ENCODE measurements at regions not wholly inside any gene's neighbourhood (a gene's known extent, or its start where the extent isn't known, plus 50 kb on each side); places are given as distances from the start of the nearest gene placed in this dataset.

DNA sequence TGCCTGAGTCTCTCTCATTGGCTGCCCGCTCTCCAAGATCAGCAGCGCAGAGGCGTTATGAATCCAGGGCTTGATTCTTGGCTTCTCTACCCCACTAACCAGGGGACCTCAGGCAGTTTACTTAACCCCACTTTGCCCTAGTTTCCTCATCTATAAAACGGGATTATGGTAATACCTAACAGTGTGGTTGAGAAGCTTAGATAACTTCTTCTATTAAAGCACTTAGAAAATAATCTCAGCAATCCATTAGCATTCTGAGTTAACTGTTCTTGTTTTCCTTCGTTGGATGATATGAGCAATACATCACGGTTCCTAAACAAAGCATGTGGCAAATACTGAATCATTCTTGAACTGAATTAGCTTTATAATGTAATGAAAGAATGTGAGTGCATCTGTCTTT lies 116.3 kb upstream of the FKBP1C start:
- intact Hi-C loops (cut with DNase I), result no loop called here
- DNase-seq (no peak), ATAC-seq (no peak), FAIRE-seq (no peak)
- H3K36me3 ChIP-seq, result no peaks in the 10 kb centered on the region
- WGBS, 2 donors, result 61 to 75% methylated on average over 6 of the region's 6 CpGs
- H3K4me1 ChIP-seq, result no peaks in the 10 kb centered on the region
- TF ChIP-seq, protein P1, sequence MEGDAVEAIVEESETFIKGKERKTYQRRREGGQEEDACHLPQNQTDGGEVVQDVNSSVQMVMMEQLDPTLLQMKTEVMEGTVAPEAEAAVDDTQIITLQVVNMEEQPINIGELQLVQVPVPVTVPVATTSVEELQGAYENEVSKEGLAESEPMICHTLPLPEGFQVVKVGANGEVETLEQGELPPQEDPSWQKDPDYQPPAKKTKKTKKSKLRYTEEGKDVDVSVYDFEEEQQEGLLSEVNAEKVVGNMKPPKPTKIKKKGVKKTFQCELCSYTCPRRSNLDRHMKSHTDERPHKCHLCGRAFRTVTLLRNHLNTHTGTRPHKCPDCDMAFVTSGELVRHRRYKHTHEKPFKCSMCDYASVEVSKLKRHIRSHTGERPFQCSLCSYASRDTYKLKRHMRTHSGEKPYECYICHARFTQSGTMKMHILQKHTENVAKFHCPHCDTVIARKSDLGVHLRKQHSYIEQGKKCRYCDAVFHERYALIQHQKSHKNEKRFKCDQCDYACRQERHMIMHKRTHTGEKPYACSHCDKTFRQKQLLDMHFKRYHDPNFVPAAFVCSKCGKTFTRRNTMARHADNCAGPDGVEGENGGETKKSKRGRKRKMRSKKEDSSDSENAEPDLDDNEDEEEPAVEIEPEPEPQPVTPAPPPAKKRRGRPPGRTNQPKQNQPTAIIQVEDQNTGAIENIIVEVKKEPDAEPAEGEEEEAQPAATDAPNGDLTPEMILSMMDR (IDR thresholded peaks at IDR 0.05), result no peak
- no peak overlapping the region for H3K4me3 ChIP-seq
- no peaks in the 10 kb centered on the region for H3K9me3 ChIP-seq
- H3K27me3 ChIP-seq, result no peaks in the 10 kb centered on the region
- no peak overlapping the region for H3K27ac ChIP-seq

DNA sequence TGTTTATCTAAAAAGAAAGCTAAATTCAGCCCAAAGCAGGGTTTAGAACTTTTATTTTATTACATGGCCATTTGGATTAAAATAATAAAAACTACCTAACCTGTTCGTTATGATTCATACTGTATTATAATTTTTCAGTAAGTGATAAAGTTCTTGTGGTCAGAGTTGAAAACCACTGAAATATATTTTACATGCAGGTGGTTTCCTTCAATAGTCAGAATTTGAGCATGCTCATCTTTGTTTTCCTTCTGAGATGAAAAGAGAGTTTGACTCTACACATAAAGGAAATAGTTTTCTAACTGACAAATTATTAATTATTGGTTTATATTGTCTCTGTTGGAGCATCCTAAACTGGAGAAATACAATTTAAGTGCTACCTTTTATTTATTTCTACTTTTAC lies 114.0 kb upstream of the FKBP1C start:
- 0% methylated on average over 1 of the region's 1 CpG for WGBS, 2 donors
- no peaks in the 10 kb centered on the region for H3K27me3 ChIP-seq
- DNase-seq, result no peak
- no peaks in the 10 kb centered on the region for H3K9me3 ChIP-seq
- H3K27ac ChIP-seq, result no peak overlapping the region
- no peak for ATAC-seq
- TF ChIP-seq, protein P1 (IDR thresholded peaks at IDR 0.05), result no peak
- H3K36me3 ChIP-seq, result no peaks in the 10 kb centered on the region
- H3K4me1 ChIP-seq, result no peaks in the 10 kb centered on the region
- no peak overlapping the region for H3K4me3 ChIP-seq
- FAIRE-seq, result no peak
- intact Hi-C loops (cut with DNase I), result no loop called here

DNA sequence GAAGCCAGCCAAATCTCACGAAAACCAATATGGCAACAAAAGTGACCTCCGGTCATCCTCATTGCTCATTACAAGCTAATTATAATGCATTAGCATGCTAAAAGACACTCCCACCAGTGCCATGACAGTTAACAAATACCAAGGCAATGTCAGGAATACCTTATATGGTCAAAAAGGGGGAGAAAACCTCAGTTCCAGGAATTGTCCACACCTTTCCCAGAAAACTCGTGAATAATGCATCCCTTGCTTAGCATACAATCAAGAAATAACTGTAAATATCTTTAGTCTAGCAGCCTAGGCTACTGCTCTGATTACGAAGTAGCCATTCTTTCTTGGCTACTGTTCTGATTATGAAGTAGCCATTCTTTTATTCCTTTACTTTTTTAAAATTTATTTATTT lies 112.5 kb upstream of the FKBP1C start:
- no peaks in the 10 kb centered on the region for H3K4me1 ChIP-seq
- no peaks in the 10 kb centered on the region for H3K9me3 ChIP-seq
- no peaks in the 10 kb centered on the region for H3K36me3 ChIP-seq
- TF ChIP-seq, protein P1 (IDR thresholded peaks at IDR 0.05), result no peak
- intact Hi-C loops (cut with DNase I), result no loop called here
- FAIRE-seq, result no peak
- H3K27me3 ChIP-seq, result no peaks in the 10 kb centered on the region
- no peak for ATAC-seq
- no peak overlapping the region for H3K4me3 ChIP-seq
- no peak overlapping the region for H3K27ac ChIP-seq
- 56 to 60% methylated on average over 4 of the region's 4 CpGs for WGBS, 2 donors
- DNase-seq, result no peak

DNA sequence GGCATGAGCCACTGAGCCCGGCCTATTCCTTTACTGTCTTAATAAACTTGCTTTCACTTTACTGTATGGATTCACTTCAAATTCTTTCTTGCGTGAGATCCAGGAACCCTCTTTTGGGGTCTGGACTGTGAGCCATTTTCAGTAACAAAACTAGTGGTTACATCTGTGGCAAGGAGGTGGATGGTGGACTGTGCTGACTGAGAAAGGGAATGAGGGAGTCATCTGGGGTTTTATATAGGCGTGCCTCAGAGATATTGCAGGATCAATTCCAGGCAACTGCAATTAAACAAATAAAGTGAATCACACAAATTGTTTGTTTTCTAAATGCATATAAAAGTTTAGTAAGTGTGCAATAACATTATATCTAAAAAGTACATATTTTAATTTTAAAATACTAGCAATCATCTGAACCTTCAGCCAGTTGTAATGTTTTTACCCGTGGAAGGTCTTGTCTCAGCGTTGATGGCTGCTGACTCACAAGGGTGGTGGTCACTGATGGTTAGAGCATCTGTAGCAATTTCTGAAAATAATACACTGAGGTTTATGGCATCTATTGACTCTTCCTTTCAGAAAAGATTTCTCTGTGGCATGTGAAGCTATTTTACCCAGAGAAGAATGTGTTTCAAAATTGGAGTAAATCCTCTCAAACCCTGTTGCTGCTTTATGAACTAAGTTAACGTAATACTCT lies 111.4 kb upstream of the FKBP1C start:
- H3K27ac ChIP-seq, result no peak overlapping the region
- intact Hi-C loops (cut with DNase I), result no loop called here
- H3K27me3 ChIP-seq, result no peaks in the 10 kb centered on the region
- FAIRE-seq (no peak), DNase-seq (no peak), ATAC-seq (no peak)
- no peaks in the 10 kb centered on the region for H3K4me1 ChIP-seq
- no peaks in the 10 kb centered on the region for H3K36me3 ChIP-seq
- H3K9me3 ChIP-seq, result no peaks in the 10 kb centered on the region
- TF ChIP-seq, protein P1 (IDR thresholded peaks at IDR 0.05), result no peak
- 84 to 90% methylated on average over 6 of the region's 6 CpGs for WGBS, 2 donors
- no peak overlapping the region for H3K4me3 ChIP-seq

DNA sequence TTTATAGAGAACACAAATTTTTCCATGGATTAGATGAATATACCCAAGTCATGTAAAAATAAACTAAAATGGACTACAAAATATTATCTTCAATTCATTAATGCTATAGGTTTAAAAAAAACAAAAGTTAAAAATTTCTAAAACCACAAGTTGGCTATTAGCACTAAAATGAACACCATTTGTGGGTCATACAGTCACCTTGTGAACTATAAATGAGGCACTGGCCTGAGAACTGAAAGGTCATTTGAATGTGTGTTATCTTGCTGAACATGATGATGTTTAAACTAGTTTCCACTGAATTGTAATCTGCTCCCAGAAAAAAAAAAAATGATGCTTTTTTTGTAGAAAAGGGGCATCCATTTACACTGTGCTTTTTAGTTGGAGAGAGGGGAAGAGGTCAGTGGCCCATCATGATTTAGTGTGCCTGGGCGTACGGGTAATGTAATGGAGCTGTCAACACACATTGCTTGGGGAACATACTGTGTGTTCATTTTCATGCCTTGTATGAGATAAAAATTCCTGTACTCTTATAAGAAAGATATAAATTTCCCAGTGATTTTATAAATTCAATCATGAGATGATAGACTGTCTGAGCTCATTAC lies 96.6 kb upstream of the FKBP1C start:
- 65 to 71% methylated on average over 2 of the region's 2 CpGs for WGBS, 2 donors
- Histone ChIP-seq H3K9me3 (no peaks in the 10 kb centered on the region), H3K27ac (no peak overlapping the region), H3K27me3 (no peaks in the 10 kb centered on the region), H3K4me3 (no peak overlapping the region), H3K4me1 (no peaks in the 10 kb centered on the region), H3K36me3 (no peaks in the 10 kb centered on the region)
- TF ChIP-seq, protein P1 (IDR thresholded peaks at IDR 0.05), result no peak
- ATAC-seq (no peak), DNase-seq (no peak), FAIRE-seq (no peak)
- intact Hi-C loops (cut with DNase I), result no loop called here

Measured in pancreas (tissue), 10 donors.